Liver (tissue), 8 donors: ENCODE measurements at regions not wholly inside any gene's neighbourhood (a gene's known extent, or its start where the extent isn't known, plus 50 kb on each side); places are given as distances from the start of the nearest gene placed in this dataset.

Source experiments
- DNase-seq: peaks from one replicate; pipeline ENCODE4 v3.0.0-alpha.2; 2017; ENCODE audit warnings: low spot score
- H3K27ac ChIP-seq, 2 donors: one replicate each; pipeline ENCODE4 v1.7.0; 2013; ENCODE audit warnings: inconsistent platforms in 2 of 2, low read length in 2 of 2, control low read depth in 1 of 2, low read depth in 1 of 2, mild to moderate bottlenecking in 1 of 2
- H3K27me3 ChIP-seq, 4 donors: one replicate each; pipeline versions ENCODE4 v1.6.1 to v1.7.0; 2013; ENCODE audit warnings: low read length in 3 of 4, inconsistent platforms in 1 of 4, mild to moderate bottlenecking in 1 of 4, moderate library complexity in 1 of 4; ENCODE audit not compliant: control insufficient read depth in 4 of 4, insufficient read depth in 4 of 4
- H3K36me3 ChIP-seq, 4 donors: one replicate each; pipeline versions ENCODE4 v1.6.1 to v1.7.0; 2013; ENCODE audit warnings: low read length in 3 of 4, mild to moderate bottlenecking in 3 of 4, low read depth in 1 of 4, moderate library complexity in 1 of 4; ENCODE audit not compliant: control insufficient read depth in 4 of 4, insufficient read depth in 3 of 4
- H3K4me1 ChIP-seq, 4 donors: one replicate each; pipeline versions ENCODE4 v1.6.1 to v1.7.0; 2013; ENCODE audit warnings: low read length in 3 of 4, mild to moderate bottlenecking in 3 of 4, moderate library complexity in 1 of 4; ENCODE audit not compliant: control insufficient read depth in 4 of 4, insufficient read depth in 4 of 4
- H3K4me3 ChIP-seq, 3 donors: one replicate each; pipeline versions ENCODE4 v1.6.1 to v1.7.0; 2013; ENCODE audit warnings: low read length in 3 of 3, control low read depth in 1 of 3, low read depth in 1 of 3, mild to moderate bottlenecking in 1 of 3
- H3K9ac ChIP-seq, 2 donors: one replicate each; pipeline ENCODE4 v1.7.0; 2013; ENCODE audit warnings: low read length in 2 of 2, mild to moderate bottlenecking in 2 of 2, moderate library complexity in 2 of 2, control low read depth in 1 of 2, low read depth in 1 of 2
- H3K9me3 ChIP-seq, 4 donors: one replicate each; pipeline versions ENCODE4 v1.6.1 to v1.7.0; 2013; ENCODE audit warnings: low read length in 3 of 4; ENCODE audit not compliant: control insufficient read depth in 4 of 4
- FOXA1 ChIP-seq: IDR thresholded peaks from 2 replicates; pipeline ENCODE4 v1.6.1; 2016; ENCODE audit warnings: antibody characterized with exemption
- GABPA ChIP-seq, 2 donors: IDR thresholded peaks in 1 of 2; conservative IDR thresholded peaks in 1 of 2; 2 replicates each; pipeline ENCODE4 v1.6.1; 2016; ENCODE audit warnings: antibody characterized with exemption in 2 of 2, mild to moderate bottlenecking in 1 of 2, moderate library complexity in 1 of 2
- HNF4A ChIP-seq, 2 donors: conservative IDR thresholded peaks; 2 replicates each; pipeline ENCODE4 v1.6.1; 2016; ENCODE audit warnings: antibody characterized with exemption in 2 of 2, mild to moderate bottlenecking in 2 of 2
- HNF4G ChIP-seq: IDR thresholded peaks from 2 replicates; pipeline ENCODE4 v1.6.1; 2016; ENCODE audit warnings: antibody characterized with exemption
- JUND ChIP-seq, 2 donors: IDR thresholded peaks; 2 replicates each; pipeline ENCODE4 v1.6.1; 2016; ENCODE audit warnings: antibody characterized with exemption in 2 of 2
- RAD21 ChIP-seq, 2 donors: IDR thresholded peaks; 2 replicates each; pipeline ENCODE4 v1.6.1; 2016; ENCODE audit warnings: antibody characterized with exemption in 2 of 2, mild to moderate bottlenecking in 2 of 2
- RXRA ChIP-seq, 2 donors: IDR thresholded peaks; 2 replicates each; pipeline ENCODE4 v1.6.1; 2017 to 2018; ENCODE audit warnings: antibody characterized with exemption in 2 of 2, mild to moderate bottlenecking in 1 of 2
- SP1 ChIP-seq: IDR thresholded peaks from 2 replicates; pipeline ENCODE4 v1.6.1; 2018; ENCODE audit warnings: antibody characterized with exemption, mild to moderate bottlenecking
- WGBS: extraction: QIAGEN DNeasy Blood & Tissue Kit; methylation state at CpG from one replicate; pipeline ENCODE4 v1.1.7; 2013; 5-methylcytosine and 5-hydroxymethylcytosine counted together
- TF ChIP-seq, protein P1 (sequence below): fragments of 150-350 bp; IDR thresholded peaks from 2 replicates; pipeline ENCODE4 v1.5.1; 2017; ENCODE audit warnings: improper control_type of control experiment, low read depth, low read length; ENCODE audit not compliant: missing input control
- TF ChIP-seq, protein P2 (sequence below): IDR thresholded peaks from 2 replicates; pipeline ENCODE4 v1.6.1; 2016; ENCODE audit warnings: antibody characterized with exemption
- TF ChIP-seq, protein P3 (sequence below): IDR thresholded peaks from 2 replicates; pipeline ENCODE4 v1.6.1; 2016; ENCODE audit warnings: antibody characterized with exemption, mild to moderate bottlenecking
- TF ChIP-seq, protein P4 (sequence below): IDR thresholded peaks from 2 replicates; pipeline ENCODE4 v1.6.1; 2016; ENCODE audit warnings: antibody characterized with exemption
- donor health status: healthy.
- donor health status: healthy.
- donor health status: healthy.
- donor health status: healthy.
- donor health status: healthy.

DNA sequence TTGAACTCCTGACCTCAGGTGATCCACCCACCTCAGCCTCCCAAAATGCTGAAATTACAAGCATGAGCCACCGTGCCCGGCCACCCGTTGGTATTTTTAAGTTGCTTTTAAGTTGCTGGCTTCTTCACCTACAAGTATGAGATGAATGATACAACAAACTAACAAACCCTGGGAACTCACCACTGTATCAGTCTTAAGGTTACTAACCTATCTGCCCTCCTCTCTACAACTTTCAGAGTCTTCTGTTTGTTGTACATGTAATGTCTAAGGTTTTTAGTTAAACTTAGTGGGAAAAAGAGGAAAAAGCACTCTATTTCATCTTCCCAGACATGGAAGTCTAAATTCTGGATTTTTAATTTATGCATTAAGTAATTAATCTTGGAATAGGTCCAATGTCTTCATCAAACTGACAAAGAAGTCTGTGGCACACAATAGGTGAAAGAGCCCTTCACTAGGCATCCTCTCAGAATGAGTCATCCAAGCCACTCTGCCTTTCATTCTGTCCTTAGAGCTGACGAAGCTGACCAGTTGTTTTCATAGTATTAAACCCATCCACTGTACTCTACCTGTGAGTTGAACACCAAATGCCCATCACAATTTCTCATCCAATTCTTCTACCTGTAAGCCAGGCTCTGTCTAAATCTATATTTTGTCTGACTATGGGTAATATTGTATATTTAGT, 936.1 kb downstream of the TUSC7 start:
- Histone ChIP-seq H3K9ac (no peak overlapping the region), H3K27me3 (no peaks in the 10 kb centered on the region), H3K4me3 (no peak overlapping the region), H3K9me3 (no peaks in the 10 kb centered on the region), H3K4me1 (no peaks in the 10 kb centered on the region), H3K36me3 (no peaks in the 10 kb centered on the region), H3K27ac (no peak overlapping the region)
- TF ChIP-seq, protein P1, sequence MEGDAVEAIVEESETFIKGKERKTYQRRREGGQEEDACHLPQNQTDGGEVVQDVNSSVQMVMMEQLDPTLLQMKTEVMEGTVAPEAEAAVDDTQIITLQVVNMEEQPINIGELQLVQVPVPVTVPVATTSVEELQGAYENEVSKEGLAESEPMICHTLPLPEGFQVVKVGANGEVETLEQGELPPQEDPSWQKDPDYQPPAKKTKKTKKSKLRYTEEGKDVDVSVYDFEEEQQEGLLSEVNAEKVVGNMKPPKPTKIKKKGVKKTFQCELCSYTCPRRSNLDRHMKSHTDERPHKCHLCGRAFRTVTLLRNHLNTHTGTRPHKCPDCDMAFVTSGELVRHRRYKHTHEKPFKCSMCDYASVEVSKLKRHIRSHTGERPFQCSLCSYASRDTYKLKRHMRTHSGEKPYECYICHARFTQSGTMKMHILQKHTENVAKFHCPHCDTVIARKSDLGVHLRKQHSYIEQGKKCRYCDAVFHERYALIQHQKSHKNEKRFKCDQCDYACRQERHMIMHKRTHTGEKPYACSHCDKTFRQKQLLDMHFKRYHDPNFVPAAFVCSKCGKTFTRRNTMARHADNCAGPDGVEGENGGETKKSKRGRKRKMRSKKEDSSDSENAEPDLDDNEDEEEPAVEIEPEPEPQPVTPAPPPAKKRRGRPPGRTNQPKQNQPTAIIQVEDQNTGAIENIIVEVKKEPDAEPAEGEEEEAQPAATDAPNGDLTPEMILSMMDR, result no peak
- TF ChIP-seq GABPA (IDR thresholded peaks at IDR 0.05 in 1 of 2, conservative IDR thresholded peaks at IDR 0.05 in 1 of 2), result no peak
- no peak for TF ChIP-seq SP1
- no peak for TF ChIP-seq HNF4A (conservative IDR thresholded peaks at IDR 0.05)
- TF ChIP-seq, protein P2, sequence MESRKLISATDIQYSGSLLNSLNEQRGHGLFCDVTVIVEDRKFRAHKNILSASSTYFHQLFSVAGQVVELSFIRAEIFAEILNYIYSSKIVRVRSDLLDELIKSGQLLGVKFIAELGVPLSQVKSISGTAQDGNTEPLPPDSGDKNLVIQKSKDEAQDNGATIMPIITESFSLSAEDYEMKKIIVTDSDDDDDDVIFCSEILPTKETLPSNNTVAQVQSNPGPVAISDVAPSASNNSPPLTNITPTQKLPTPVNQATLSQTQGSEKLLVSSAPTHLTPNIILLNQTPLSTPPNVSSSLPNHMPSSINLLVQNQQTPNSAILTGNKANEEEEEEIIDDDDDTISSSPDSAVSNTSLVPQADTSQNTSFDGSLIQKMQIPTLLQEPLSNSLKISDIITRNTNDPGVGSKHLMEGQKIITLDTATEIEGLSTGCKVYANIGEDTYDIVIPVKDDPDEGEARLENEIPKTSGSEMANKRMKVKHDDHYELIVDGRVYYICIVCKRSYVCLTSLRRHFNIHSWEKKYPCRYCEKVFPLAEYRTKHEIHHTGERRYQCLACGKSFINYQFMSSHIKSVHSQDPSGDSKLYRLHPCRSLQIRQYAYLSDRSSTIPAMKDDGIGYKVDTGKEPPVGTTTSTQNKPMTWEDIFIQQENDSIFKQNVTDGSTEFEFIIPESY, result no peak
- DNase-seq, result no peak
- WGBS, result 90% methylated on average over 4 of the region's 4 CpGs

DNA sequence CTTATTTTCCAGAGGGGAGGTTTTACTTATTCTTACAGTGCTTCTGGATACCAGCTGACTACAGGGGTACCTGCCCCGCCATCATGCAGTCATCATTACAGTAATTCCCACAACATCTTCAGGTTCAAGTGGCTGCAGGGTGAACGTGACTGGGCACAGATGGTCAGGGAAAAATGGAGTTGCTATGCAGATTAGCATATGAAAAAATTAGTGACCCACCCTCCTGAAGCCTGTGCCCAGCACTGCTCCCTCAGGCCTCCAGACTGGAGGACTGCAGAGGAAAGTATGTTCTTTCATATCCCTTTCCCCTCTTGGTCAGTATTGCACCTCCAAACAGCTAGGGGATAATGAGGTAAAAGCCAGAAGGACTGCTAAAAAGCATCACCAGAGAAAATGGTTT, 937.9 kb downstream of the TUSC7 start:
- Histone ChIP-seq H3K9me3 (no peaks in the 10 kb centered on the region), H3K4me1 (no peaks in the 10 kb centered on the region), H3K27ac (no peak overlapping the region), H3K27me3 (no peaks in the 10 kb centered on the region), H3K4me3 (no peak overlapping the region), H3K36me3 (no peaks in the 10 kb centered on the region), H3K9ac (no peak overlapping the region)
- WGBS, result 51% methylated on average over 2 of the region's 2 CpGs
- TF ChIP-seq GABPA (IDR thresholded peaks at IDR 0.05 in 1 of 2, conservative IDR thresholded peaks at IDR 0.05 in 1 of 2) (no peak), RAD21 (IDR thresholded peaks at IDR 0.05) (no peak), HNF4G (no peak), HNF4A (conservative IDR thresholded peaks at IDR 0.05) (no peak), JUND (IDR thresholded peaks at IDR 0.05) (no peak), RXRA (IDR thresholded peaks at IDR 0.05) (no peak), FOXA1 (no peak)
- TF ChIP-seq, protein P1, result no peak
- TF ChIP-seq, protein P3, sequence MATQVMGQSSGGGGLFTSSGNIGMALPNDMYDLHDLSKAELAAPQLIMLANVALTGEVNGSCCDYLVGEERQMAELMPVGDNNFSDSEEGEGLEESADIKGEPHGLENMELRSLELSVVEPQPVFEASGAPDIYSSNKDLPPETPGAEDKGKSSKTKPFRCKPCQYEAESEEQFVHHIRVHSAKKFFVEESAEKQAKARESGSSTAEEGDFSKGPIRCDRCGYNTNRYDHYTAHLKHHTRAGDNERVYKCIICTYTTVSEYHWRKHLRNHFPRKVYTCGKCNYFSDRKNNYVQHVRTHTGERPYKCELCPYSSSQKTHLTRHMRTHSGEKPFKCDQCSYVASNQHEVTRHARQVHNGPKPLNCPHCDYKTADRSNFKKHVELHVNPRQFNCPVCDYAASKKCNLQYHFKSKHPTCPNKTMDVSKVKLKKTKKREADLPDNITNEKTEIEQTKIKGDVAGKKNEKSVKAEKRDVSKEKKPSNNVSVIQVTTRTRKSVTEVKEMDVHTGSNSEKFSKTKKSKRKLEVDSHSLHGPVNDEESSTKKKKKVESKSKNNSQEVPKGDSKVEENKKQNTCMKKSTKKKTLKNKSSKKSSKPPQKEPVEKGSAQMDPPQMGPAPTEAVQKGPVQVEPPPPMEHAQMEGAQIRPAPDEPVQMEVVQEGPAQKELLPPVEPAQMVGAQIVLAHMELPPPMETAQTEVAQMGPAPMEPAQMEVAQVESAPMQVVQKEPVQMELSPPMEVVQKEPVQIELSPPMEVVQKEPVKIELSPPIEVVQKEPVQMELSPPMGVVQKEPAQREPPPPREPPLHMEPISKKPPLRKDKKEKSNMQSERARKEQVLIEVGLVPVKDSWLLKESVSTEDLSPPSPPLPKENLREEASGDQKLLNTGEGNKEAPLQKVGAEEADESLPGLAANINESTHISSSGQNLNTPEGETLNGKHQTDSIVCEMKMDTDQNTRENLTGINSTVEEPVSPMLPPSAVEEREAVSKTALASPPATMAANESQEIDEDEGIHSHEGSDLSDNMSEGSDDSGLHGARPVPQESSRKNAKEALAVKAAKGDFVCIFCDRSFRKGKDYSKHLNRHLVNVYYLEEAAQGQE, result no peak
- TF ChIP-seq, protein P4, sequence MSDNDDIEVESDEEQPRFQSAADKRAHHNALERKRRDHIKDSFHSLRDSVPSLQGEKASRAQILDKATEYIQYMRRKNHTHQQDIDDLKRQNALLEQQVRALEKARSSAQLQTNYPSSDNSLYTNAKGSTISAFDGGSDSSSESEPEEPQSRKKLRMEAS, result no peak
- no peak for DNase-seq
